H1 (cell line): ENCODE measurements at regions not wholly inside any gene's neighbourhood (a gene's known extent, or its start where the extent isn't known, plus 50 kb on each side); places are given as distances from the start of the nearest gene placed in this dataset.

Experiments used
- CTCF ChIA-PET: fragments of 300-600 bp; sonication (Branson Sonifier 250); formaldehyde crosslinking; loops from one replicate; lab custom pipeline; 2021; ENCODE audit not compliant: partially characterized antibody; lab: Charles Lee
- POLR2A ChIA-PET: fragments of 300-600 bp; sonication (Branson Sonifier 250); formaldehyde crosslinking; loops from one replicate; lab custom pipeline; 2021; ENCODE audit warnings: inconsistent platforms; ENCODE audit not compliant: partially characterized antibody; lab: Charles Lee
- DNase-seq, 2 experiments: peaks; one replicate each; pipeline versions ENCODE4 v3.0.0 to v3.0.0-alpha.2; 2010 to 2022; ENCODE audit warnings: low spot score in 2 of 2, low read depth in 1 of 2, mixed read lengths in 1 of 2
- FAIRE-seq: peaks from 2 replicates; lab custom pipeline; 2011; peaks lifted over from hg19 to GRCh38; lab: Jason Lieb, UNC
- H2AFZ ChIP-seq: 2 replicates; pipeline ENCODE4 v1.8.1; 2012; ENCODE audit warnings: low read length, inconsistent platforms
- H2AK5ac ChIP-seq: 2 replicates; pipeline ENCODE4 v1.6.1; 2013; ENCODE audit warnings: low read depth, low read length
- H2BK120ac ChIP-seq: replicated peaks from 2 replicates; pipeline ENCODE3; 2013; ENCODE audit warnings: low read depth, low read length, inconsistent platforms
- H2BK12ac ChIP-seq: 2 replicates; pipeline ENCODE4 v1.6.1; 2013; ENCODE audit warnings: low read depth, low read length
- H2BK15ac ChIP-seq: 2 replicates; pipeline ENCODE4 v1.6.1; 2013; ENCODE audit warnings: low read length
- H2BK20ac ChIP-seq: 2 replicates; pipeline ENCODE4 v1.6.1; 2013; ENCODE audit warnings: low read length
- H2BK5ac ChIP-seq: 2 replicates; pipeline ENCODE4 v1.6.1; 2013; ENCODE audit warnings: low read depth, low read length
- H3K14ac ChIP-seq: 2 replicates; pipeline ENCODE4 v1.6.1; 2013; ENCODE audit warnings: inconsistent platforms; ENCODE audit not compliant: insufficient read length
- H3K18ac ChIP-seq: 2 replicates; pipeline ENCODE4 v1.6.1; 2013; ENCODE audit warnings: low read length; ENCODE audit errors: extremely low read depth
- H3K23ac ChIP-seq: 2 replicates; pipeline ENCODE4 v1.6.1; 2013; ENCODE audit warnings: inconsistent platforms; ENCODE audit not compliant: insufficient read length
- H3K23me2 ChIP-seq: 2 replicates; pipeline ENCODE4 v1.6.1; 2013; ENCODE audit warnings: low read depth, low read length
- H3K27ac ChIP-seq: 2 replicates; pipeline ENCODE4 v1.6.1; 2011; ENCODE audit warnings: low read depth, low read length, inconsistent platforms
- H3K27me3 ChIP-seq, 4 experiments: replicated peaks in 1 of 4; 1 replicate in 1 of 4; 2 replicates in 3 of 4; pipeline versions ENCODE4 v1.6.1 to v1.8.1; 2011 to 2013; ENCODE audit warnings: low read length in 3 of 4, mild to moderate bottlenecking in 3 of 4, inconsistent platforms in 2 of 4, mixed read lengths in 2 of 4, moderate library complexity in 1 of 4; ENCODE audit not compliant: control insufficient read depth in 3 of 4, insufficient read depth in 3 of 4; ENCODE audit errors: extremely low read depth in 1 of 4
- H3K36me3 ChIP-seq, 4 experiments: 2 replicates each; pipeline versions ENCODE4 v1.6.1 to v1.8.1; 2011 to 2013; ENCODE audit warnings: mild to moderate bottlenecking in 4 of 4, low read length in 3 of 4, moderate library complexity in 2 of 4, control low read depth in 1 of 4, inconsistent platforms in 1 of 4; ENCODE audit not compliant: insufficient read depth in 4 of 4, control insufficient read depth in 2 of 4
- H3K4ac ChIP-seq: replicated peaks from 2 replicates; pipeline ENCODE3; 2013; ENCODE audit warnings: low read length, low read depth, mixed read lengths, inconsistent platforms; ENCODE audit not compliant: insufficient read length
- H3K4me1 ChIP-seq, 4 experiments: replicated peaks in 1 of 4; 1 replicate in 1 of 4; 2 replicates in 3 of 4; pipeline versions ENCODE4 v1.6.1 to v1.8.1; 2011 to 2013; ENCODE audit warnings: low read length in 3 of 4, inconsistent platforms in 2 of 4, mixed read lengths in 1 of 4; ENCODE audit not compliant: insufficient read depth in 4 of 4, control insufficient read depth in 3 of 4
- H3K4me2 ChIP-seq, 2 experiments: 2 replicates each; pipeline versions ENCODE4 v1.6.1 to v1.8.1; 2011 to 2013; ENCODE audit warnings: low read depth in 2 of 2, low read length in 2 of 2, control low read depth in 1 of 2, inconsistent platforms in 1 of 2, mild to moderate bottlenecking in 1 of 2; ENCODE audit not compliant: insufficient read depth in 1 of 2
- H3K4me3 ChIP-seq, 4 experiments: fragments of 200-600, 300-600 bp in 1 of 4; sonication (generic), shearing (Covaris generic), sonication (Bioruptor Twin) in 1 of 4; 2 replicates each; pipeline versions ENCODE4 v1.5.1 to v1.8.1; 2011 to 2016; ENCODE audit warnings: low read length in 4 of 4, low read depth in 3 of 4, control low read depth in 2 of 4, inconsistent platforms in 2 of 4, mild to moderate bottlenecking in 2 of 4, mixed read lengths in 1 of 4, moderate library complexity in 1 of 4; ENCODE audit not compliant: insufficient read depth in 2 of 4; ENCODE audit errors: extremely low read depth in 1 of 4
- H3K56ac ChIP-seq: replicated peaks from 2 replicates; pipeline ENCODE3; 2013; ENCODE audit warnings: low read depth, mild to moderate bottlenecking, mixed read lengths, low read length, inconsistent platforms; ENCODE audit not compliant: insufficient read length
- H3K79me1 ChIP-seq: 2 replicates; pipeline ENCODE4 v1.6.1; 2013; ENCODE audit warnings: low read depth, low read length, control low read depth
- H3K79me2 ChIP-seq, 2 experiments: 2 replicates each; pipeline versions ENCODE4 v1.6.1 to v1.8.1; 2012 to 2013; ENCODE audit warnings: low read length in 2 of 2, mild to moderate bottlenecking in 2 of 2, inconsistent platforms in 1 of 2; ENCODE audit not compliant: insufficient read depth in 2 of 2, control insufficient read depth in 1 of 2
- H3K9ac ChIP-seq, 4 experiments: replicated peaks in 1 of 4; 1 replicate in 1 of 4; 2 replicates in 3 of 4; pipeline versions ENCODE4 v1.6.1 to v1.8.1; 2011 to 2013; ENCODE audit warnings: low read depth in 3 of 4, low read length in 3 of 4, control low read depth in 2 of 4, mild to moderate bottlenecking in 2 of 4, moderate library complexity in 2 of 4, inconsistent platforms in 1 of 4; ENCODE audit errors: extremely low read depth in 1 of 4
- H3K9me3 ChIP-seq, 2 experiments: 2 replicates each; pipeline versions ENCODE4 v1.6.1 to v1.8.1; 2012 to 2013; ENCODE audit warnings: mild to moderate bottlenecking in 2 of 2, moderate library complexity in 2 of 2, control low read depth in 1 of 2, inconsistent platforms in 1 of 2, low read depth in 1 of 2, low read length in 1 of 2, mixed read lengths in 1 of 2; ENCODE audit not compliant: insufficient read depth in 2 of 2
- H4K20me1 ChIP-seq, 2 experiments: replicated peaks in 1 of 2; 2 replicates each; pipeline versions ENCODE3 to v1.8.1; 2011 to 2013; ENCODE audit warnings: inconsistent platforms in 2 of 2, low read length in 2 of 2, mild to moderate bottlenecking in 1 of 2; ENCODE audit not compliant: insufficient read depth in 2 of 2, control insufficient read depth in 1 of 2
- H4K5ac ChIP-seq: 2 replicates; pipeline ENCODE4 v1.6.1; 2013; ENCODE audit warnings: low read length, low read depth, mixed read lengths, inconsistent platforms; ENCODE audit not compliant: insufficient read length
- H4K8ac ChIP-seq: 2 replicates; pipeline ENCODE4 v1.8.0; 2013; ENCODE audit warnings: mild to moderate bottlenecking, moderate library complexity, low read length, inconsistent platforms; ENCODE audit not compliant: insufficient read depth; ENCODE audit errors: extremely low read depth
- H4K91ac ChIP-seq: replicated peaks from 2 replicates; pipeline ENCODE3; 2013; ENCODE audit warnings: low read length, mixed read lengths, inconsistent platforms; ENCODE audit not compliant: insufficient read length
- CEBPB ChIP-seq: IDR thresholded peaks from 2 replicates; pipeline ENCODE4 v1.6.1; 2012; ENCODE audit warnings: low read depth, low read length
- TBP ChIP-seq: IDR thresholded peaks from 2 replicates; pipeline ENCODE4 v1.6.1; 2011; ENCODE audit warnings: low read depth, low read length, improper control_type of control experiment
- WGBS, 2 experiments: shearing (Covaris generic) in 1 of 2; methylation state at CpG; one replicate each; pipeline versions ENCODE4 v1.1.6 to v1.1.7; 2013 to 2015; ENCODE audit warnings: low lambda C conversion rate in 2 of 2, mixed read lengths in 2 of 2, inconsistent platforms in 1 of 2, low coverage in 1 of 2, missing lambda C conversion rate in 1 of 2; ENCODE audit not compliant: insufficient replicate concordance in 2 of 2, insufficient coverage in 1 of 2, insufficient read length in 1 of 2; ENCODE audit errors: extremely low coverage in 1 of 2, missing lambda C conversion rate in 1 of 2; 5-methylcytosine and 5-hydroxymethylcytosine counted together

DNA sequence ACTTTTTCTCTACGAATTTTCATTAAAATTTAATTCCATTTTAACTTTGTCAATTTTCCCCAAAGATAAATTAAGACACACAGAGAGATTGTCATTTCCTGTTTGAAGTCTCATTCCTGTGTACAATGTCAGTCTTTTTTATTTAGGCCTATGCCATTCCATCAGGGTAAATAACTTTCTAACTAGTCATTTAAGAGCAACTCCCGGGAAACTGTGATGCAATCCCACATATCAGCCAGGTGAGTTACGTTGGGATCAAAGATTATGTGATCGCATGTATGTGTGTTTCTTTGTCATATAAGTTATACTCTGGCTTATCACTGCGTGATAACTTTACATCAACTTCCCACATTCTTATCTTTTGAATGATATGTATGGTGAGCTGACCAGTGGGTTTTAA, 86.1 kb upstream of the S1PR1 start:
- no peak overlapping the region for H3K23ac ChIP-seq
- H3K4ac ChIP-seq = no peak overlapping the region
- no peaks in the 10 kb centered on the region for H3K79me1 ChIP-seq
- no peak overlapping the region for H2BK5ac ChIP-seq
- no peak overlapping the region for H4K91ac ChIP-seq
- no peaks in the 10 kb centered on the region for H3K36me3 ChIP-seq
- H3K4me2 ChIP-seq = no peak overlapping the region
- no peak overlapping the region for H4K5ac ChIP-seq
- no peak overlapping the region for H2BK12ac ChIP-seq
- DNase-seq = no peak
- H3K18ac ChIP-seq = no peak overlapping the region
- no peaks in the 10 kb centered on the region for H3K23me2 ChIP-seq
- FAIRE-seq = no peak
- H2AFZ ChIP-seq = no peak overlapping the region
- H2BK15ac ChIP-seq = no peak overlapping the region
- H2BK20ac ChIP-seq = no peak overlapping the region
- H3K9ac ChIP-seq = peak overlapping the region in 1 of 4 experiments; percentile 34; a peak in 1 of 7 replicates
- no peak overlapping the region for H3K56ac ChIP-seq
- no peaks in the 10 kb centered on the region for H3K27me3 ChIP-seq
- no peak overlapping the region for H3K27ac ChIP-seq
- POLR2A ChIA-PET = no interaction called here
- H4K8ac ChIP-seq = no peak overlapping the region
- H3K4me1 ChIP-seq = no peaks in the 10 kb centered on the region
- no peak overlapping the region for H2BK120ac ChIP-seq
- H2AK5ac ChIP-seq = no peak overlapping the region
- no peak for TF ChIP-seq TBP
- TF ChIP-seq CEBPB = peak; percentile 89
- H4K20me1 ChIP-seq = no peaks in the 10 kb centered on the region
- no peaks in the 10 kb centered on the region for H3K9me3 ChIP-seq
- 86 to 100% methylated on average over 1 to 5 of the region's 5 CpGs for WGBS, 2 experiments
- H3K79me2 ChIP-seq = no peaks in the 10 kb centered on the region
- H3K4me3 ChIP-seq = no peak overlapping the region
- H3K14ac ChIP-seq = no peak overlapping the region
- CTCF ChIA-PET = interaction anchor here (1.4 to 2.6 kb wide), 2 partner anchors 14 to 88 kb away, joined by 3 to 7 read pairs; no protein-coding TSS in a partner anchor
